ENCODE measurements at regions not wholly inside any gene's neighbourhood (a gene's known extent, or its start where the extent isn't known, plus 50 kb on each side); places are given as distances from the start of the nearest gene placed in this dataset.
"Not testable (repeated sequence)": the region's sequence is repeated elsewhere in the genome, so short reads cannot be mapped to it uniquely, and the experiment has no call there.

GRCh38 chr16:25431472-25431871 lies 173.8 kb upstream of the ZKSCAN2 start:
- no peak for DNase-seq

- DNase-seq: no peak
Measured at GRCh38 chr16:25426829-25427228, 169.2 kb upstream of the ZKSCAN2 start.

GRCh38 chr16:25419681-25420080 lies 162.0 kb upstream of the ZKSCAN2 start:
- DNase-seq: no peak

GRCh38 chr16:25419153-25419552 lies 161.5 kb upstream of the ZKSCAN2 start:
- DNase-seq: no peak

DNA sequence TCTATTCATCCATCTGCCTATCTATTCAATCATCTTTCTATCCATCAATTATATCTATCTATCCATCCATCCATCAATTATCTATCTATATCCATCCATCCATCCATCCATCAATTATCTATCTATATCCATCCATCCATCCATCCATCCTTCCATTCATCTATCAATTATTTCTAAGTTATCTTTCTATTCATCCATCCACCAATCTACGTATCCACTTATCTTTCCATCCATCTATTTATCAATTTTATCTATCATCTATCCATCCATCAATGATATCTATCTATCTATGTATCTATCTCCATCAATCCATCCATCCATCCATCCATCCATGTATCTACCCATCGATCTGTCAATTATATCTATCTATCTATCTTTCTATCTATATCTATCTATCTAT lies 158.4 kb upstream of the ZKSCAN2 start:
- no peak for DNase-seq

- DNase-seq: no peak
Measured at GRCh38 chr16:25413975-25414374, 156.3 kb upstream of the ZKSCAN2 start.

DNA sequence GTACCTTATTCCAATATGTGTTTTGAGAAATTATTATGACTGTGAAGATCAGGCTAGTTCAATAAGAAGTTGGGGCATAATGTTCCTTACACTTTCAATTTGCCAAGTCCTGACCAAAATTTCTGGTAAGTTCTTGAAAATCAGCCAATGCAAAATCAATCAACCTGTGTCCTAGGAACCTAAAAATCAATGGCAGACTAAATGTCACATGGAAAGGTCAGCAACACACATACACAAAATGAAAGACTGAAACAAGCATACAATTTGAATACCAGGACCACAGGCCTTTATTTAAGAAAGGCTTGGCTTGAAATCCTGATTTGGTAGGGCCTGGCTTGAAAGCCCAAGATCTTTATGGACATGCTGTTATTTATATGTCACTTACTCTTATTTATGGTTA lies 155.5 kb upstream of the ZKSCAN2 start:
- DNase-seq: no peak

DNA sequence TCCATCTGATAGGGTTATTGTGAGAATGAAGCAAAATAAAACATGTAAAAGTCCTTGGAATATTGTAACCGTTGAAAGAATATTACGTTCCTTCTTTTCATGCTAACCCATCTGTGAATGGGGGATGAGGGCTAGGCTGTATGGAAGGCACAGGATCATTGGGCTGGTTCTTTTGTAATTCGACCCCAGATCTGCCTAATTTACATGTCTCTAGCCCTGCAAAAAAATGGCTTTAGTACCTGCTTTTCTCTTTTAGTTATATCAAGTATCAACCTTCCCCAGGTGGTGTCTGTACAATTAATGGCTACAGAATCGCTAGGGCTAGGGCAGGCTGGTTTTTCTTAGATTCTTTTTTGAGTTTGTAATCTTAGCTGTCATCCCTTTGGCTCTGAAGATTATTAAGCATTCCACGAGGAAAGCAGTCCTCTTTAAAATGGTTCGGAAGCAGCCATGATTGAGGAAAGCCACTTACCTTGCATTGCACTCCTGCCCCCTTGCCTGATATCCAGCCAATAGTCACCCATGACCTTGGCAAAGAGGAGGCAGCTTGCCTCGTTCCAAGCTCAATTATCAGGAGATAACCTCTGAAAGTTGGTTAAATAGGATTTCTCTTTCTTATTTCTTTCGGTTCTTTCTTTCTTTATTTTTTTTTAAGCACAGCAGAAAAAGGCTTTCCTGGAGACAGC lies 153.9 kb upstream of the ZKSCAN2 start:
- no peak for DNase-seq

DNA sequence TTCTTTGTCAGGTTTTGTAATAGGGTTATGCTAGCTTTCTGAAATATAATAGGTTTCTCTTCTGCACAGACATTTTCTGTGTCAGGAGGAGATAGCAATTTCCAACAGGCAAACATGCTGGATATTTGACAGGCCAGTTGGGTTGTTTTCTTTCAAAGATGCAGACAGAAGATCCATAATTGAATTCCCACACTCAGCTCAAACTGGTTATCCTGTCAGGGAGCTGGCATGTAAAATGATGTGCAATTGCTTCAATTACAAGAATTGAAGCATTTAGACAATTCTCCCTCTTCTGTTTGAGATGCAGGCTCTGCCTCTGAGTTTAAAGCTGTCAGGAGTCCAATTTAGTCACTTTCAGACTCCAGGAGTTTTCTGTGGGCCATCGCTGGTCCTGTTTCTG lies 146.2 kb upstream of the ZKSCAN2 start:
- no peak for DNase-seq

GRCh38 chr16:25395528-25395927 lies 137.9 kb upstream of the ZKSCAN2 start:
- no peak for DNase-seq

DNA sequence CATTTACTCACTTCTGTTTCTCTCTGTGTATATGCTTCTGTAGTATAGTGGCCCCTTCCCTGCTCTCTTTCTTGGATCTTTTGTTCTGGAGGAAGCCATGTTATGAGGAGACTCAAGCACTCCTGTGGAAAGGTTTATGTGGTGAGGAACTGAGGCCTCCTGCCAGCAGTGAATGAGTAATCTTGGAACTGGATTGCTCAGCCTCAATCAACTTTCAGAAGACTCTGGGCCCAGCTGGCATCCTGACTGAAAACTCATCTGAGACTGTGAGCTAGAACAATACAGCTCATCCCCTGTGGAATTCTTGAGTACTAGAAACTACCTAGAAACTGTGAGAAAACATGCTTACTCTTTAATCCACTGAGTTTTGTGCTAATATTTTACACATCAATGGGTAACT lies 133.1 kb upstream of the ZKSCAN2 start:
- DNase-seq: no peak

GRCh38 chr16:25374556-25374955 lies 116.9 kb upstream of the ZKSCAN2 start:
- no peak for DNase-seq

- DNase-seq: no peak
Measured at GRCh38 chr16:25372716-25373115, 115.1 kb upstream of the ZKSCAN2 start.

DNA sequence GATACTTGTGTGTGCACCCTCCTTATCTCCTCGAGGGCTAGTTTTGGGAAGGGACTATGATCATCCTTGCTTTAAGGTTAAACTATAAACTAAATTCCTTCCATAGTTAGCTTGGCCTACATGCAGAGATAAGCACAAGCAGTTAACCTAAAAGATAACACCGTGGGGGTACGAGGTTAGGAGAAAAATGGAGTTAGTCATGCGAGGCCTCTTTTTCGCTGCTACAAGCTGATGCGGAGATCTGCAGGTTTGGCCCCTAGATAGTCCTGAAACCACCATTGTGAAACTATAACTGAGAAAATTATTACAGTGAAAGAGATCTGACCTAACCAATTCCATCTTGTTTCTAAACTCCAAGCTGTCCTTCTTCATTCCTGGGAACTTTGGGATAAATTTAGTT lies 113.7 kb upstream of the ZKSCAN2 start:
- DNase-seq: no peak

- no peak for DNase-seq
Measured at GRCh38 chr16:25370541-25370940, 112.9 kb upstream of the ZKSCAN2 start.

GRCh38 chr16:25367773-25368524 lies 110.3 kb upstream of the ZKSCAN2 start:
- no peak for DNase-seq

DNA sequence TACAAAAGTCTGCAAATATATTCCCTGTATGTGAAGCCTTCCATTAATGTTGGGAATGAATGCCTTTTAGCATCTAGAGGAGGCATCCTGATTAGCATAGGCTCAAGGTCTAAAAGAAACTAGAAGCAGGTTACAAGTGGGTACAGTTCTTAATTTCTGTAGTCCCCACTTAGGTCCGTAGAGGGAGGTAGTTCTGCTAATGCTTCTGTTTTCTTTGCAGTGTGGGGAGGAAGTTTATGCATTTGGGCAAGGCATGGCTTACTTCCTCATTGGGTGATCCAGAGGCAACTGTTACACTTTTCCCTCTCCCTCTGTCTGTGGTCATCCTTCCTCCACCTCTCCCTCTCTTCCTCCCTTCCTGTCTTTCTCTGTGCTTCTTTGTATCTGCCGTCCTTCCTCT lies 108.4 kb upstream of the ZKSCAN2 start:
- DNase-seq: peak; percentile 16 to 47 (median 27)

- DNase-seq: not testable (repeated sequence)
Measured at GRCh38 chr16:25359516-25359915, 101.9 kb upstream of the ZKSCAN2 start.

GRCh38 chr16:25344006-25344405 lies 86.4 kb upstream of the ZKSCAN2 start:
- no peak for DNase-seq

- DNase-seq: no peak
Measured at GRCh38 chr16:25340973-25341372, 83.3 kb upstream of the ZKSCAN2 start.

DNA sequence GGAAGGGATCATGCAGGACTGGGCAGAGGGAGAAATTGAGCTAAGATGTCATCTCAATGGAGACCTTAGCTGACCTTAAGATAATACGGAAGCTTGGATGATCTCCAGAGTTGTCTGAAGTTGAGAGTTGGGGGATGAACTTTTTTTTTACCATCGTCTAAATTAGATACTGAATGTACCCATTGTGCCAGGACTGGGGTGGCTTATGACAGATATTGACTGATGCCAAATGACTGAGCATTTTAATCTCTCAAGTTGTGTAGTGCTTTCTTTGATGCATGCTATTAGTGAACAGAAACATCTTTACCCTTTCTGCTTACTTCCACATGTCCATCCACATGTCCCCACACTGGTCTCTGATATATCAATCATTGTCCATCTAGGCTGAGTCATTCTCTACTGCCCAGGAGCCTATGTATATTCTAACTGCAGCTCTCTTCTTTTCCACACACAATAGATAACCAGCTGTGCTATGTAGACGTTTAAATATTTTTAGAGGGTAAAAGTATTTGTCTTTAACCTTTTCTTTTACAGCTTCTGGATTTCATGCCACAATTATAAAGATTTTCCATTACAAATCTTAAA lies 60.2 kb upstream of the ZKSCAN2 start:
- no peak for DNase-seq

DNA sequence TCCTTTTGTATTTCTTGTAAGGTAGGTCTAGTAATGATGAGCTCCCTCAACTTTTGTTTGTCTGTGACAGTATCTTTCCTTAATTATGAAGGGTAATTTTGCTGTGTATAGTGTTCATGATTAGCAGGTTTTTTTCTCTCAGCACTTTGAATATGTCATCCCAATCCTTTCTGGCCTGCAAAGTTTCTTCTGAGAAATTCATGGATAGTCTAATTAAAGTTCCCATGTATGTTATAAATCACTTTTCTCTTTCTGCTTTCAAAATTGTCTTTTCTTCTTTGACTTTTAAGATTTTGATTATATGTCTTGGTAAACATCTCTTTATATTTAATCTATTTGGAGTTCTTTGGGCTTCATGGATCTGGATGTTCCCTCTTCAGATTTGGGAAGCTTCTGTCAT lies 54.3 kb upstream of the ZKSCAN2 start:
- DNase-seq: no peak

GRCh38 chr16:25311039-25311438 lies 53.4 kb upstream of the ZKSCAN2 start:
- DNase-seq: no peak

Data from suppressor macrophage (primary cell).